ENCODE measurements at regions not wholly inside any gene's neighbourhood (a gene's known extent, or its start where the extent isn't known, plus 50 kb on each side); places are given as distances from the start of the nearest gene placed in this dataset.
A peak's percentile ranks its signal among the peaks of the same experiment; 100 is the strongest.
"Not testable (repeated sequence)": the region's sequence is repeated elsewhere in the genome, so short reads cannot be mapped to it uniquely, and the experiment has no call there.

- no peak for DNase-seq (ENCODE audit: insufficient read length, low spot score)
- FAIRE-seq = no peak
Measured at GRCh38 chr15:95043933-95044313, 812.6 kb downstream of the MCTP2 start.

- FAIRE-seq = no peak
- no peak for DNase-seq (ENCODE audit: insufficient read length, low spot score)
Measured at GRCh38 chr15:95044745-95045417, 813.5 kb downstream of the MCTP2 start.

DNA sequence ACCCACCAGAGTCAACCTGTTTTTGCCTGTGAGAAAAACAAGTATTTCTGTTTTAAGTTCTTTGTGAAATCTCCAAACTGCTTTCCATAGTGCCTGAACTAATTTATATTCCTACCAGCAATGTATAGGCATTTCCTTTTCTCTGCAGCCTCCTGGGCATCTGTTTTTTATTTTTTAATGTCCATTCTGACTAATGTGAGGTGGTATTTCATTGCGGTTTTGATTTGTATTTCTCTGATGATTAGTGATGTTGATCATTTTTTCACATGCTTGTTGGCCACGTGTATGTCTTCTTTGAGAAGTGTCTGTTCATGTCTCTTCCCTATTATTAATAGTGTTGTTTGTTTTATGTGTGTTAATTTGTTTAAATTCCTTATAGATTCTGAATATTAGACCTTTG is 820.5 kb downstream of the MCTP2 start:
- DNase-seq (ENCODE audit: insufficient read length, low spot score) (no peak), FAIRE-seq (no peak)

DNA sequence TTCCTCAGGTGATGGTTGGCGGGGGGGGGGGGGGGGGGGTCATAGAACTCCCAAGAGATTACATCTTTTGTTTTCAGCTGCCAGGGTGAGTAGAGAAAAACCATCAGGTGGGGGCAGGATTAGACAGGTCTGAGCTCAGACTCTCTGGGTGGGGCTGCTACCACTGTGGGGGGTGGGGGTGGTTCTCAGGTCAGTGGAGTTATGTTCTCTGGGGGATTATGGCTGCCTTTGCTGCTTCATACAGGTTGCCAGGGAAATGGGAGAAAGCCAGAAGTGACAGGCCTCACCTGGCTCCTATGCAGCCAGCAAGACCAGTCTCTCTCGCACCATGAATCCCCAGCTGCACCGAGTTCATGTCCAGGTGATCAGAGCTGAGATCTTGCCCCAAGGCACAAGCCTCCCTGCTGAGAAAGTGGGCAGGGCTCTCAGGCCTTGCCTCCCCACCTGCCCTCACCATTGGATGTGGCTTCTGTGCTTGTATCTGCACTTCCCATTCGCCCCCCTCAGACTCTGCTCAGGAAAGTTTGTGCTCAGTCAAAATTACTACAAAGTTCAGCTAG is 828.1 kb downstream of the MCTP2 start:
- no peak for DNase-seq (ENCODE audit: insufficient read length, low spot score)
- FAIRE-seq = no peak

DNA sequence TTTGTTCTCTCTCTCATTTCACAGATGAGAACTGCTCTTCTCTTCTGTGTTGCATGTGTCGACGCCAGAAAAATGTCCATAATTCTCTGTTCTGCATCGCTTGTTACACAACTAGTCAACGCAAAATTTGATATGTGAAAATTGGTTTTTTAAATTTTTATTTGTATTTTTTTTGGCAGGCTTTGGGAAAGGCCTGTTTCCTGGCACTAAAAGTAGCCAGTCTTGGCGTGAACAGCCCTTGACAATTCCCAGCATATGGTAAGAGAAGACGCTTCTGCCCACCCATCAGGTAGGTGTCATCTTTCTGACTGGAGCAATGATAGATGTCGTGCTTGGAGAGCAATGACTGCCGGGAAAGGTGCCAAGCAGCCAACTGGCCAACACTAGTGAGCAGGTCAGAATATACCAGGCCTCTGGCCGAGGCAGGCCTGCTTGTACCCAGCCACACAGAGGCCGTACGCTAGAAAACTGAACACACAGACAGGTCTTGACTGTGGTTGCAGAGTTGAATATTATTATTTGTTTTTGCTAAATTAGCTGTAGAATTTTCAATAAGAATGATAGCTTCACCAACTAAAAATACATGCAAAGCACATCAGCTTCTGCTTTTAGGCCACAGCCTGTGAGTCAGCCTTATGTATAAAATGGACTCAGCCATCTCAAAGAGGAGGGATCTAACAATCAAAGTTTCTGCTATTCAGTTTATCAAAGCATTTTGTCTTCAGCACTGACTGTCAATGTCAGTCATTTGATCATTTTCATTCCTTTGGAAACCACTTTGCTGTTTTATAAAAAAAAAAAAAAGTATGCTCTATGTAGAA is 837.5 kb downstream of the MCTP2 start:
- no peak for DNase-seq (ENCODE audit: insufficient read length, low spot score)
- no peak for FAIRE-seq

DNA sequence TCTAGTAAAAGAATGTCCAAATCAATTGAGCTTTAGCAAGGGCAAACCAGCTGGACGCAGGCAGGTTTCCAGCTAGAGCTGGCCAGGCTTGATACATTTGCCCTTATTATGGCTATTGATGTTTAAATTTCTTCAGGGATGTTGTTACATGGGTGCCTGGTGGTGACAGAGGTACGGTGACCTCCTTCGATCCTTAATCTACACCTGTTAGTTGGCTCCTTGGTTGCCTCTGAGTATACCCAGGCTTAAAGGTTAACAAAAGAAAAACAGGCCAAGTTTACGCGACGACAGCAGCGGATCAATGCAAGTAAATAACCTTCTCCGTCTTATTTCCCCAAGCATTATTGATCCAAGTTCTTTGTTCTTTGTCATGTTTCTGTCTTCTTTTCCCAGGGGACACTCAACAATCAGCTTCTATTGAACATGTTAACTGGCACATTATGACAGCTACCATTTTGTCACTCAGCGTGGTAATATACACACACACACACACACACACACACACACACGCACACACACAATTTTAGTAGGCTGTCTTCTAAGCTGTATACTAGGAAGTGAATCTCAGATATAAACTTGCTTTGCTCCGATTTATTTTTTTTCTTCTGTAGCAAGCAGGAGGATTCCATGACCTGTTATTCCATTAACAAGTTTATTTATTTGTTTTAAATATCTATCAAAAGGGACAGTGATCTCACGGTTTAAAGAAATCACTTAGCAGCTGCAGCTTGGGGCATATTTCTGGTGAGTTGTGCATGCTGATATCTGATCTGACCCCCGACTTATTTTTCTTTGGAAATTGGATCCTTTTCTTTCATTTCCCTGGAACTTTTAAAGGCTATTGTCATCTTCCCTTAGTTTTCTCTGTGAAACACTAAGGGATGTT is 844.7 kb downstream of the MCTP2 start:
- DNase-seq (ENCODE audit: insufficient read length, low spot score) = no peak
- FAIRE-seq = no peak

DNA sequence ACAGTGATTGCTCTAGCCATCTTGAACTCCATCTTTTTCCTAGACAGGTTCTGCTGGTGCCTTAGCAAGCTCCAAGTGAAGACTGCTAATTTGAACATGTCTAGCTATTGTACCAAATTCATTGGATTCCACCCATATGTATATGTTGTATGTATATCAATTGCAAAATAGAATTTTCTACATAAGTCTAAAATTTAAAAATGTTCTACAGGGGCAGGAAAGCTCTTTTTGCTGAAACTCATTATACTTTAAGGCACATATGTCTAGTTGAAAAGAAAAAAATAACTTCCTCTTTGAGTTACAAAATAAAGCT is 845.3 kb downstream of the MCTP2 start:
- DNase-seq (ENCODE audit: insufficient read length, low spot score) (no peak), FAIRE-seq (no peak)

GRCh38 chr15:95078003-95078402 is 846.6 kb downstream of the MCTP2 start:
- DNase-seq (ENCODE audit: insufficient read length, low spot score) = no peak
- FAIRE-seq = no peak

DNA sequence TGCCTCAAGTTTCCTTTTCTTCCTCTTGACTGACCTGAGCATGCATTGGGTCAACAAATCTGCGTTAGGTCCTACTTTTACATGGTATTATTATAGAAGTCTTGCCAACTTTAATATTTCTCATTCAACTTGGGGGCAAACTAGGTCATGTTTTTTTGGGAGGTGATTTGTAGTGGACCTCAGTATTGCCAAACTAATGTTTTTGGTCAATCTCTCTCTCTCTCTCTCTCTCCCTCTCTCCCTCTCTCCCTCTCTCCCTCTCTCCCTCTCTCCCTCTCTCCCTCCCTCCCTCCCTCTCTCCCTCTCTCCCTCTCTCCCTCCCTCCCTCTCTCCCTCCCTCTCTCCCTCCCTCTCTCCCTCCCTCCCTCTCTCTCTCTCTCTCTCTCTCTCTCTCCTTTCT is 848.9 kb downstream of the MCTP2 start:
- FAIRE-seq = not testable (repeated sequence)

GRCh38 chr15:95085056-95085455 is 853.7 kb downstream of the MCTP2 start:
- DNase-seq (ENCODE audit: insufficient read length, low spot score) (no peak), FAIRE-seq (no peak)

More for the DNA sequence above, 848.9 kb downstream of the MCTP2 start:
- DNase-seq (ENCODE audit: insufficient read length, low spot score) = not testable (repeated sequence)

DNA sequence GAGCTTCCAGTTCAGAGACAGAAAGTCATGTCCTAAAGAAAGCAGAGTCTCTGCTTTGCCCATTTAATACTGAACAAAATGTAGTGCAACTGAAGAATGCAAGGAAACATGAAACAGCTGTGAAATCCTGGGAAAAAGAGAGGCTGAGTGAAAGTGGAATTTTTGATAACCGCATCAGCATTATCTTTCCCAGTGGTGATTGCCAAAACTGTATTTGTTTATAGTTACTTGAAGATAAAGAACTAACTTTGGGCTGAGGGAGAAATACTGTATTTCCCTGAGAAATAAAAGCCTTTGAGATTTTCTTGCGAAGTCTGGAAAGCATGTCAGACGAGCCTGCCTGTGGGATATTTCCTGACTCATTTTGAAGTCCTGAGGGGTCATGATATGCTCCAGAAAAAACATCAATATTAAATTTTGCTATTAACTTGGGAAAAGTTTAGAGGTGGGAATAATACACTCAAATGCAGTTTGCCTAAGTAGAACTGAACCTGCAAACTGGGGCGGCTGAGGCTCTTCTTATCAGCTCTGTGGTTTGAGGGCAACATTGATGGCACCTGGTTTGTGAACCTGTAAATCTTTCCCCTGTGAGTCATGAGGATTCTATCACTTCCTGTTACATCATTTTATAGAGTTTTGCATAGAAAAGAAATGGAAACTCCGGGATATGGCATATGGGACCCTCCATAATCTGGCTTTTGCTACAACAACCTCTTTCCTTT is 855.3 kb downstream of the MCTP2 start:
- no peak for FAIRE-seq

GRCh38 chr15:95087253-95087609 is 855.9 kb downstream of the MCTP2 start:
- no peak for DNase-seq (ENCODE audit: insufficient read length, low spot score)
- FAIRE-seq = no peak

More for the DNA sequence above, 855.3 kb downstream of the MCTP2 start:
- DNase-seq (ENCODE audit: insufficient read length, low spot score) = no peak

DNA sequence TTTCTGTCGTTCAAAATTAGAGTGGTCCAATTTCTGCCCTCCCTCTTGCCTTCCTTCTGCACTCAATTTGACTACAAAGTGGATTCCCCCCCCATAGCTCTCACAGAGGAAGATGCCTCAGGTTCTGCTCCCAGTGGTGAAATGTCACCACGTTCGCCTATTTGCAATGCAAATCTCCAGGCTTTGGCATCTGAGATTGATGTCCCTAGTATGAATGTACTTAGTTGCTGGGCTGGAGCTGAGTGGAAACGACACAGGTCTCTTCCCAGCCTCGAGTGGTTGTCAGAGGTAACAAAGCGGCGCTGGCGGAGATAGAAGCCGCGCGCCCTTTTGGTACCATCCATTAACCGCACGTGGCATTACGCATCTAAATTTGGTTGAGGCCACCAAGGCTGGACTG is 860.1 kb downstream of the MCTP2 start:
- FAIRE-seq = no peak

GRCh38 chr15:95095250-95095649 is 863.9 kb downstream of the MCTP2 start:
- FAIRE-seq (no peak), DNase-seq (ENCODE audit: insufficient read length, low spot score) (no peak)

More for the DNA sequence above, 860.1 kb downstream of the MCTP2 start:
- no peak for DNase-seq (ENCODE audit: insufficient read length, low spot score)

DNA sequence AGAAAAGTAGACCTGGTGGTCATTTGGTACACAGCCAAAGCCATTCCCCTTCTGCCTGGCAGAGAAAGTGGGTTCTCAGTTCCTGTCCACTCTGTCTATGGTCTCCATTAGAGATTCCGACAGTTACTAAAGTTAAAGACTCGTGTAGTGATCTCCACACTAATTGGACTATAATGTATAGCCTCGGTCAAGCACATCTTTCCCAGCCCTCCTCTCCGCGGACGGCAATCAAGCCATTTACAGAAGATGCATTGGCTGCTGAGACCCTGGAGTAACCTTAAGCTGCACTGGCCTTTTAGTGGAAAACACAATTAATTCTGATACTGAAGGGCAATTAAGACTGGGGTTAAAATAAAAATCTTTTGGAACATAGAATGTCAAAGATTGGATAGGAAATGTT is 865.3 kb downstream of the MCTP2 start:
- no peak for FAIRE-seq
- DNase-seq (ENCODE audit: insufficient read length, low spot score) = no peak

DNA sequence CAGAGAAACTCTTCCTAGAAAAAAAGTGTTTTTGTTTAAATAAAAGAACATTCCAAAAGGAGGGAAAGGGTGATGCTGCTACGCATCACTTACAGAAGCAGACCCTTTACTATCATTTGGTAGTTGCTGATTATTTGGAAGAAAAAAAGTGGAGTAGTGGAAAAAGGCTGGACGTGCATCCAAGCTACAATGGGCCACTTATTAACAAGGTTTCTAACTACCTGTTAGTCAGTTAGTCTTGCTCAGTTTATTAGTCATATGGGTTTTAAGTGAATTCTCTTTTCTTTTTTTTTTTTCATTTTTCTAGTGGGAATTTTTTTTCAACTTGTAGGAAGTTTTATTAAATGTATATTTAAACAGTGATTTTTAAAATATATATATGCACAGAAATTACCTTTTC is 866.0 kb downstream of the MCTP2 start:
- FAIRE-seq (no peak), DNase-seq (ENCODE audit: insufficient read length, low spot score) (no peak)

DNA sequence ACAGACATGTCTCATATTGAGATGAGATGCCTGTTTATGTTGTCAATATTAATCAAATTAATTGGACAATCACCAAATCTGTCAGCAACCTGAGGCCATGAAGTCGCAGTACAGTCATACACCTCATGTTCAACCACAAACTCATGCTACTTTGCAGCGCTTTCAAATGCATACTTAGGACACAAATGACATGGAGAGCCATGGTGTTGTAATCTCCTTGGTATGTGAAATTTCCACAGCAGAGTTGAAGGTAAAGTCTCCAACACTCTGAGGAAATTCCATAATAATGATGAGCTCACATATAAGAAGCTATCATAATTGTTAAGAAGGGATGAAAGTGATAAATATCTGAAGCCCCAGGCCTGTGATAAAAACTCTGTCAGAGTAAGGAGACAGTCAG is 873.9 kb downstream of the MCTP2 start:
- FAIRE-seq (no peak), DNase-seq (ENCODE audit: insufficient read length, low spot score) (peak; percentile 14)

DNA sequence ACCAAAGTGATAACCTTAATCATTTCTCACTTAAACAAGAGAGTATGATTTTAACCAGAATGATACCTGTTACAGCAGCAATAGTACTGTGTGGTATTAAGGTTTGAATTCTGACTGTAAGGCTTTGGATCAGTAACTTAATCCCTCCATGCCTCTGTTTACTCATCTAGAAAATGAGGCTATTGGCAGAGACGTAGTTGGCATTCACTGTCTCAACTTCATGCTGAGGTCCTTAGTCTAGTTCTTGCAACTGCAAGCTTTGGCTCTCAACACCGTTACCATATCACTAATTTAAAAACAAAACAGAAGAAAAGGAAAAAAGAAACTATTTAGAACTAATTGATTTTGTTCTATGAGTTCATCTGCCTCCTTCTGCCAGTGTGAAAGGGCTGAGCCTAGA is 875.4 kb downstream of the MCTP2 start:
- DNase-seq (ENCODE audit: insufficient read length, low spot score) = no peak
- no peak for FAIRE-seq

GRCh38 chr15:95108673-95109072 is 877.3 kb downstream of the MCTP2 start:
- FAIRE-seq (no peak), DNase-seq (ENCODE audit: insufficient read length, low spot score) (no peak)

DNA sequence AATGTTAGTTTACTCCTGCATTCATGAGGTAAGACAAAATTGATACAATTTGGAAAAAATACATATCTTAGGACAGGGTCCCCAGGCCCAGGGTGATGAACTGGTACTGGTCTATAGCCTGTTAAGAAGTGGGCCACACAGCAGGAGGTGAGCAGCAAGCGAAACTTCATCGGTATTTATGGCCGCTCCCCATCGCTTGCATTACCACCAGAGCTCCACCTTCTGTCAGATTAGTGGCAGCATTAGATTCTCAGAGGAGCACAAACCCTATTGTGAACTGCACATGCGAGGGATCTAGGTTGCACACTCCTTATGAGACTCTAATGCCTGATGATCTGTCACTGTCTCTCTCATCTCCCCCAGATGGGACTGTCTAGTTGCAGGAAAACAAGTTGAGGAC is 880.6 kb downstream of the MCTP2 start:
- no peak for DNase-seq (ENCODE audit: insufficient read length, low spot score)
- no peak for FAIRE-seq

- FAIRE-seq (no peak), DNase-seq (ENCODE audit: insufficient read length, low spot score) (no peak)
Measured at GRCh38 chr15:95113041-95113440, 881.7 kb downstream of the MCTP2 start.
